GM12878 (cell line): ENCODE measurements at regions not wholly inside any gene's neighbourhood (a gene's known extent, or its start where the extent isn't known, plus 50 kb on each side); places are given as distances from the start of the nearest gene placed in this dataset.

Source experiments
- ATAC-seq: fragments of 200-7000 bp; cut with Tn5 transposase; 3 replicates; pipeline ENCODE4 v1.9.1; 2020; ENCODE audit warnings: mild to moderate bottlenecking, moderate library complexity
- BruUV-seq: library from RNA; stranded (reverse); fragments of 400-500 nt; replicated peaks from 2 replicates; lab custom pipeline; 2021; lab: Mats Ljungman, UMichigan
- CTCF ChIA-PET: fragments of 300-600 bp; sonication (Branson Sonifier 250); formaldehyde crosslinking; extraction: SDS; loops from one replicate; lab custom pipeline; 2021; ENCODE audit warnings: inconsistent platforms; lab: Yijun Ruan, JAX
- POLR2A ChIA-PET: fragments of 350-600 bp; formaldehyde crosslinking; extraction: SDS; loops from one replicate; lab custom pipeline; 2021; ENCODE audit warnings: inconsistent platforms; lab: Charles Lee
- RAD21 ChIA-PET: fragments of 300-600 bp; sonication (Branson Sonifier 250); formaldehyde crosslinking; loops from one replicate; lab custom pipeline; 2023; ENCODE audit warnings: antibody characterized with exemption; ENCODE audit not compliant: unreplicated experiment; lab: Charles Lee
- SMC1A ChIA-PET: fragments of 300-600 bp; sonication (Branson Sonifier 250); formaldehyde crosslinking; loops from one replicate; lab custom pipeline; 2023; ENCODE audit not compliant: unreplicated experiment, uncharacterized antibody; lab: Charles Lee
- DNase-seq: peaks from one replicate; pipeline ENCODE4 v3.0.0-alpha.2; 2011; ENCODE audit warnings: low read depth, low spot score
- FAIRE-seq: peaks from 3 replicates; lab custom pipeline; 2011; peaks lifted over from hg19 to GRCh38; lab: Jason Lieb, UNC
- H2AFZ ChIP-seq: 2 replicates; pipeline ENCODE4 v1.6.0; 2011; ENCODE audit warnings: low read depth, low read length, control low read depth; ENCODE audit not compliant: control insufficient read depth
- H3K27ac ChIP-seq: 2 replicates; pipeline ENCODE4 v1.5.1; 2011; ENCODE audit warnings: control low read depth; ENCODE audit not compliant: control insufficient read depth, insufficient read depth
- H3K27me3 ChIP-seq, 2 experiments: replicated peaks in 1 of 2; 2 replicates each; pipeline versions ENCODE4 v1.6.0 to v1.6.1; 2011; ENCODE audit warnings: low read length in 1 of 2; ENCODE audit not compliant: control insufficient read depth in 2 of 2, insufficient read depth in 2 of 2
- H3K36me3 ChIP-seq, 2 experiments: 2 replicates each; pipeline ENCODE4 v1.5.1; 2011; ENCODE audit warnings: low read length in 1 of 2; ENCODE audit not compliant: control insufficient read depth in 2 of 2, insufficient read depth in 2 of 2
- H3K4me1 ChIP-seq: 2 replicates; pipeline ENCODE4 v1.6.1; 2011; ENCODE audit warnings: mild to moderate bottlenecking, low read length, moderate library complexity, mixed read lengths; ENCODE audit not compliant: control insufficient read depth, insufficient read depth
- H3K4me2 ChIP-seq: 2 replicates; pipeline ENCODE4 v1.6.0; 2011; ENCODE audit warnings: control low read depth; ENCODE audit not compliant: control insufficient read depth, insufficient read depth
- H3K4me3 ChIP-seq: fragments of 200-600 bp; sonication (generic); 2 replicates; pipeline ENCODE4 v1.5.1; 2016
- H3K79me2 ChIP-seq: 2 replicates; pipeline ENCODE4 v1.6.0; 2011; ENCODE audit warnings: low read length; ENCODE audit not compliant: control insufficient read depth, insufficient read depth
- H3K9ac ChIP-seq: 2 replicates; pipeline ENCODE4 v1.8.0; 2011; ENCODE audit warnings: low read length, control low read depth, mixed read lengths; ENCODE audit not compliant: control insufficient read depth, insufficient read depth
- H3K9me3 ChIP-seq: replicated peaks from 3 replicates; pipeline ENCODE4 v1.5.1; 2011; ENCODE audit warnings: mild to moderate bottlenecking, low read length; ENCODE audit not compliant: control insufficient read depth, insufficient read depth
- H4K20me1 ChIP-seq: 2 replicates; pipeline ENCODE4 v1.6.0; 2011; ENCODE audit not compliant: control insufficient read depth, insufficient read depth
- KDM1A ChIP-seq: fragments of 200-600 bp; sonication (generic); IDR thresholded peaks from 2 replicates; pipeline ENCODE4 v1.6.1; 2016; ENCODE audit warnings: borderline replicate concordance
- NBN ChIP-seq: fragments of 450-650 bp; IDR thresholded peaks from 2 replicates; pipeline ENCODE4 v1.6.1; 2016
- POU2F2 ChIP-seq: IDR thresholded peaks from 3 replicates; pipeline ENCODE4 v1.6.1; 2011; ENCODE audit warnings: low read depth, mild to moderate bottlenecking, low read length, borderline replicate concordance
- YY1 ChIP-seq: IDR thresholded peaks from 2 replicates; pipeline ENCODE4 v1.6.1; 2011; ENCODE audit warnings: low read depth, mild to moderate bottlenecking, low read length
- ZNF384 ChIP-seq: IDR thresholded peaks from 2 replicates; pipeline ENCODE4 v1.6.1; 2012; ENCODE audit warnings: low read depth, mild to moderate bottlenecking, low read length, improper control_type of control experiment, borderline replicate concordance
- WGBS: methylation state at CpG from one replicate; pipeline ENCODE4 v1.1.6; 2016; ENCODE audit warnings: low lambda C conversion rate; ENCODE audit not compliant: insufficient replicate concordance, insufficient coverage; ENCODE audit errors: missing lambda C conversion rate; 5-methylcytosine and 5-hydroxymethylcytosine counted together
- in situ Hi-C: fragments of 300-500 bp; cut with MboI; formaldehyde crosslinking; loops from 9 replicates; pipeline ENCODE4 v1.14.3; 2018; ENCODE audit warnings: mixed read lengths
- intact Hi-C: fragments of 100-400 bp; cut with micrococcal nuclease; formaldehyde crosslinking; loops from one replicate; pipeline ENCODE4 v1.14.2; 2022; ENCODE audit not compliant: unreplicated experiment
- TF ChIP-seq, protein P1 (sequence below): fragments of 450-650 bp; IDR thresholded peaks from 2 replicates; pipeline ENCODE4 v1.6.1; 2016; ENCODE audit warnings: mild to moderate bottlenecking

DNA sequence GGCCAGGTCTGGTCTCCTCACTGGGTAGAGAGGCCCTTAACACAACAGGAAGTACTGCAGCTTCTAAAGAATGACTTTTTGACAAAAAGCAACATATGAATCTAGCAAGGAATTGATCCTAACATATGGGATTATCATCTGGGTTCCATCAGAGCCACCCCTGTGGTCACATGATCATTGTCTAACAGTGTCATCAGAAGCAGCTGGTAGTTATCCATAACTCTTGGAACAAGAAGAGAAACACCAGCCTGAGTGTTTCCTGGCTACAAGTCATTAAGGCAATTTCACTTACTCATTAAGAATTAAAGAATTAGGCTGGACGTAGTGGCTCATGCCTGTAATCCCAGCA lies 219.3 kb upstream of the ARID1B start:
- no peak overlapping the region for H3K4me2 ChIP-seq
- no peak overlapping the region for H3K9ac ChIP-seq
- DNase-seq = no peak
- BruUV-seq = no TSS peak
- no peak overlapping the region for H3K27ac ChIP-seq
- CTCF ChIA-PET = interaction anchor here (0.6 kb wide), 1 partner anchor 75 kb away, joined by 3 read pairs; no protein-coding TSS in a partner anchor
- H3K4me3 ChIP-seq = no peak overlapping the region
- H3K4me1 ChIP-seq = peaks cover 3% of the 10 kb centered on the region; the same call in 1 of the 2 replicates
- no peak for ATAC-seq
- no peaks in the 10 kb centered on the region for H3K79me2 ChIP-seq
- SMC1A ChIA-PET = interaction anchor here (1.1 kb wide), 1 partner anchor 8 kb away, joined by 4 read pairs; no protein-coding TSS in a partner anchor
- WGBS = 62% methylated on average over 1 of the region's 1 CpG
- FAIRE-seq = no peak
- TF ChIP-seq POU2F2 = no peak
- TF ChIP-seq, protein P1, sequence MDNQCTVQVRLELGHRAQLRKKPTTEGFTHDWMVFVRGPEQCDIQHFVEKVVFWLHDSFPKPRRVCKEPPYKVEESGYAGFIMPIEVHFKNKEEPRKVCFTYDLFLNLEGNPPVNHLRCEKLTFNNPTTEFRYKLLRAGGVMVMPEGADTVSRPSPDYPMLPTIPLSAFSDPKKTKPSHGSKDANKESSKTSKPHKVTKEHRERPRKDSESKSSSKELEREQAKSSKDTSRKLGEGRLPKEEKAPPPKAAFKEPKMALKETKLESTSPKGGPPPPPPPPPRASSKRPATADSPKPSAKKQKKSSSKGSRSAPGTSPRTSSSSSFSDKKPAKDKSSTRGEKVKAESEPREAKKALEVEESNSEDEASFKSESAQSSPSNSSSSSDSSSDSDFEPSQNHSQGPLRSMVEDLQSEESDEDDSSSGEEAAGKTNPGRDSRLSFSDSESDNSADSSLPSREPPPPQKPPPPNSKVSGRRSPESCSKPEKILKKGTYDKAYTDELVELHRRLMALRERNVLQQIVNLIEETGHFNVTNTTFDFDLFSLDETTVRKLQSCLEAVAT = no peak
- no peak for TF ChIP-seq NBN
- TF ChIP-seq YY1 = no peak
- no peak for TF ChIP-seq ZNF384
- no peak for TF ChIP-seq KDM1A
- TF ChIP-seq, all 136 proteins: peak for 0
- H3K27me3 ChIP-seq = no peaks in the 10 kb centered on the region
- no peaks in the 10 kb centered on the region for H4K20me1 ChIP-seq
- in situ Hi-C loops (no loop called here), intact Hi-C loops (no loop called here)
- no peak overlapping the region for H2AFZ ChIP-seq
- no peaks in the 10 kb centered on the region for H3K36me3 ChIP-seq
- ChIA-PET POLR2A (no interaction called here), RAD21 (interaction anchor here (0.5 kb wide), 1 partner anchor 390 kb away, joined by 3 read pairs; no protein-coding TSS in a partner anchor)
- H3K9me3 ChIP-seq = peaks cover 2% of the 10 kb centered on the region
